GM18858 (cell line): ENCODE measurements at regions not wholly inside any gene's neighbourhood (a gene's known extent, or its start where the extent isn't known, plus 50 kb on each side); places are given as distances from the start of the nearest gene placed in this dataset.

Source experiments
- ATAC-seq: cut with Tn5 transposase; IDR thresholded peaks from one replicate; pipeline ENCODE4 v1.9.1; 2021; ENCODE audit not compliant: unreplicated experiment

- no peak for ATAC-seq
These were observed 75.0 kb downstream of the PTPDC1 start for GRCh38 chr9:94159069-94159939.

DNA sequence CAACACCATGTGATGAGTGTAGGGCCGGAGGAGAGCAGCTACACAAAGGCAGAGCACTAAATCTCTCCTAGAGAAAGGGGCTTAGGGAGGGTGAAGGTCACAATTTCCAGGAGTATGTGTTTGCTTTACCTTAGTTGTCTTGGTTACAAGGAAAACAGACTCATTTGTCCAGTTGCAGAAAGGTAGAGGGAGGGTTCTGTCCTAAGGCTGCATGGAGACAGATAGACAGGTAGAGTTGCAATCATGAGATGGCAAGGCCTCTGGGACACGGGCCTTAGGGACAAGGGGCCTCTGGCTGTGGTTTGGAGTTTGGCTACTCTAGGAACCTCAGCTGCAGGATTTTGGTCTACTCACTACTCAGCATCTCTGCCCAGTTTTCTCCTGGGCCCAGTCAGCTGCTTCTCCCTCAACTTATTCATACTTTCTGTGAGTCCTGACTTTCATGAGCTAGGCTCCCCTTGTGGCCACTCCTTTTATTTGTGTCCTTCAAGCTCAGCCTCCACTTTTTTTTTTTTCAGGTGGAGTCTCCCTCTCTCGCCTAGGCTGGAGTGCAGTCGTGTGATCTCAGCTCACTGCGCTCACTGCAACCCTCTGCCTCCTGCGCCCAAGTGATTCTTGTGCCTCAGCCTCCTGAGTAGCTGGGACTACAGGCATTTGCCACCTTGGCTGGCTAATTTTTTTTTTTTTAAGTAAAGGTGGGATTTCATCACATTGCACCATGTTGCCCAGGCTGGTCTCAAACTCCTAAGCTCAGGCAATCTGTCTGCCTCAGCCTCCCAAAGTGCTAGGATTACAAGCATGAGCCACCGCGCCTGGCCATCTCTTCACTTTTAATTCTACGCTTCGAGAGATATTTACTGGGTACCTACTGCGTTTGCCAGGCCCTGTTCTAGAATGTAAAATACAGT is 76.6 kb downstream of the PTPDC1 start:
- ATAC-seq = no peak

DNA sequence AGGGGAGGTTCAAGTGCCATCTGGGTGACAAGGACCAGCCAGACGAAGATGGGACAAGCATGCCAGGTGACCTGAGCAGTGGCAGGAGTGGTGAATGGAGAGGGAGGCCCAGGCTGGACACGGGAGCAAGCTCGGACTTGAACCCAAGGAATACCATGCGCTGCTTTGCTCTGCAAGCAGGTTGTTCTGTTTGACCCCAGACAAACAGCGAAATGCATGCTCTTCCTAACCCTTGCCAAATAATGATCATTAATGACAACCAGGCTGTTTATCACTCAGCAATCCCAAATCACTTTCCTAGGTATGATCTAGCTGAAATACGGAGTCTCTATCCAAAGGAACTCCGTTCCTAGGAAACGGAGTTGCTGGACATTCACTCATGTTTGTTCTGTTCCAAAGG is 77.4 kb downstream of the PTPDC1 start:
- ATAC-seq = no peak

DNA sequence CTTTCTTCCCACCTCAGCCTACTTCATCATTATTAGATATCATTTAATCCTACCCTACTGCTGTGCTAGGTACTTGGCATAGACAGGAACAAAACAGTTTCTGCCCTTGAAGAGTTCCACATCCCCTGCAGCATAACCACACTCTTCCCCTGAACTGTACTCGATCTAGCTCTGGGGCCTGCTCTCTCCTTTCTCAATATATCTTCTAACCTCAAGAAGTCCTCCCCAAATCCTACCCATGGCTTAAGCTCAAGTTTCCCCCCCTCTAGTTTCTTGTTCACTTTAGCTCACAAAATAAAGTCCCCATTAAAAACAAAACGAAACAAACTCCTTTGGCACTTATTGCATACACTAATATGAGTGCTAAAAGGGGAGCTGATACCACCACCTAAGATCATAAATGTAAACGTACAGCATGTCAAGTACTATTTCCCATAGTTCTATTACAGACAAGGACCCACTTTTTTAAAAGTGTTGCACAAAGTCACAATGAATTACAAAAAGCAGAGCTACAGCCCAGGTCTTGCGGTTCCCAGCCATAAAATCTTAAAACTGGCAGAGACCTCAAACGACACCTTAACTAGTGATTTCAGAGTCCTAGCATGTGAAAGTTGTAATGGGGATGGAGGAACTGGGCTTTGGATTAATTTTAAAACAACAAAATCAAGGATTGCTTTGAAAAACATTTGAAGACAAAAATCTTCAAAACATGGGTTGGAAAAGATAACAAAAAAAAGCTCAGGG is 80.7 kb downstream of the PTPDC1 start:
- ATAC-seq = no peak

DNA sequence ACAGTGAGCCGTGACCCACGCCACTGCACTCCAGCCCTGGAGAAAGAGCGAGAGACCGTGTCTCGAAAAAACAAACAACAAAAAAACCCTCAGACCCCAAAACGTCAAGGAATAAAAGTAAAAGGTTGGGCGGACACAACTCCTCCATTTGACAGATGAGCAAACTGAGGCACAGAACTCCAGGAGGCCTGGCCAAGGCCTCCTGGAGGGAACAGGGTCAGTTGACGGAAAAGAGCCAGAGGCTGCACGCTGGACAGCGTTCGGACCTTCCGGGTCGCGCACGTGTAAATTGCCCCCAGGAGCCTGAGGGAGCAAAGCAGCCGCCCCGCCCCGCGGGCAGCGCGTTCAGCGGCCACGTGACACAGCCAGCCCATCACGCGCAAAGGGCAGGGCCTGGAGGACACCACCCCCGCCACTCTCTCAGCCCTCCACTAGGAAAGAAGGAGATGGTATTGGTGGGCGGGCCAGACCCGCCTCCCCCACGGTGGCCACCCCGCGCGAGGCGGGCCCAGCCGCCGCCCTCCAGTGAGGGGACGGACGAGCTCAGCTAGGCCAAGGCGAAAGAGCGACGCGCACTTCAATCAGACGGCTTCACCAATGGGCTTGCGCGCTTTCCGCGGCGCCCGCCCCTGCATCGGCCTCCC is 81.5 kb downstream of the PTPDC1 start:
- ATAC-seq = peak; percentile 83

DNA sequence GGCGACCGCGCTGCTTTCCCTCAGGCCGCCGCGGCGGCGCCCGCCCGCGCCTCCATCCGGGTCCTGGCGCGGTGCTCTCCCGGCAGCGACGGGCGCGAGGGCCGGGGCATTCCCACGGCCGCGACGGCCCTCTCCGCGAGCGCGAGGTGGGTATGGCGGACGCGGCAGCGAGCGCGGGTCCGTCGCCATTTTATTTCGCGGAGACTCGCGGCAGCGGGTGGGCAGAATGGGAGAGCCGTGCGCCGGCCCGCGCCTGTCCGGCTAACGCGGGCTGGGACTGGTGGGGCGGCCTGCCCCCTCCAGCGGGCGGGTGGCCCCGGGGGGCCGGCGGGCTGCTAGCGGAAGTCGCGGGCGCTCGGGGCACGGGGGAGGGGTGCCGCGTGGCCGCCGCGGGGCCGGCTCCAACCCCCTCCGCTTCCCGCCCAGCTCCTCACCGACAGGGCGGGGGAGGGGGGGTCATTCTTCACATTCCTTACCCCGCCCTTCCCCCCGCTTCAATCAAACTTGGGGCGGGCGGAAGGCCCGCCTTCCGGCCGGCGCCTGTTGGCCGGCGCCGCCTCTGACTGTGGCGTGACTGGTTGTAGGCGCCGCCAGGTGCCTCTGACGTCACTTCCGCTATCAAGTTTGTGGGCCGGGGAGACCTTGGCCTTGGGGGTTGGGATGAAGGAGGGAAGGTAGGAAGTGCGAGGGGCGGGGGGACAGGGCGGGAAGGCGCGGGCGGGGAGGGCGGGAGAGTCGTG is 82.1 kb downstream of the PTPDC1 start:
- ATAC-seq = peak; percentile 37

DNA sequence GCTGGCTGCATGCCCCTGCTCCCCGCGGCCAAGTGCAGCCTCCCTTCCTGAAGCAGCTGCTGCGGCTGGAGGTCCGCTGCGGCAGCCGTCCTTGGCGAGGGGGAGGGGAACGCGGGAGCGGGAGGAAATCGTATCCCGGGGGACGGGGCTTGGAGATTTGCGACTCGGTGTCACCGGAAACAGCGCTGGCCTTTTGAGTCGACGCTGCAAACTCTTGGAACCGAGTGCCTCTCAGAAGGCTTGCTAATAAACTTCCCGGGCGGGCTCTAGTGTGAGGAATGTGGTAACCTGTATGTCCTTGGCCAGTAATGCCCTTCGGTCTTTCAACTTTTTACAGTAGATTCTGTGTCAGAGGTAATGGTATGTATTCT is 82.7 kb downstream of the PTPDC1 start:
- no peak for ATAC-seq

DNA sequence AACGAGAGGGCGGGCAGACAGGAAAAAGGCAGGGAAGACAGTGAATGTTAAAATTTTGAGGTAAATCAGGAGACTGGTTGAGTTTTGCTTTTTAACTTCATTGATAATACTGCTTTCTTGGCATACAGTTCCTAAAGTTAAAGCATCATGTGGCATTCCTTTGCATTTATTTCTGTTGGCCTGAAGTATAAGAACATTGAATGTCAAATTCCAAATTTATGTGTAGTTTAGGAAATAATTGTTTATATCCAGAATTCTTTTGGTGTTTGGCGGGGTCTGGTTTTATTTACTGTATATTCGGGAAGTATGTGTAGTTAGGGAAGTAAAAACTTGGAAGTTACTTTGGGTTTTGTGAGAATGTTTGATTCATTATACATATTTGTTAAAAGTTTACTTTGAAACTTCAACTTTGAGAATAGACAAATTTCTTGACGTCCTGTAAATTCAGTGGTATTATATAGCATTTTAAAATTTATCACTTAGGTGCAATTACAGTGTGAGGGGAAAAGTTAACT is 83.2 kb downstream of the PTPDC1 start:
- no peak for ATAC-seq

DNA sequence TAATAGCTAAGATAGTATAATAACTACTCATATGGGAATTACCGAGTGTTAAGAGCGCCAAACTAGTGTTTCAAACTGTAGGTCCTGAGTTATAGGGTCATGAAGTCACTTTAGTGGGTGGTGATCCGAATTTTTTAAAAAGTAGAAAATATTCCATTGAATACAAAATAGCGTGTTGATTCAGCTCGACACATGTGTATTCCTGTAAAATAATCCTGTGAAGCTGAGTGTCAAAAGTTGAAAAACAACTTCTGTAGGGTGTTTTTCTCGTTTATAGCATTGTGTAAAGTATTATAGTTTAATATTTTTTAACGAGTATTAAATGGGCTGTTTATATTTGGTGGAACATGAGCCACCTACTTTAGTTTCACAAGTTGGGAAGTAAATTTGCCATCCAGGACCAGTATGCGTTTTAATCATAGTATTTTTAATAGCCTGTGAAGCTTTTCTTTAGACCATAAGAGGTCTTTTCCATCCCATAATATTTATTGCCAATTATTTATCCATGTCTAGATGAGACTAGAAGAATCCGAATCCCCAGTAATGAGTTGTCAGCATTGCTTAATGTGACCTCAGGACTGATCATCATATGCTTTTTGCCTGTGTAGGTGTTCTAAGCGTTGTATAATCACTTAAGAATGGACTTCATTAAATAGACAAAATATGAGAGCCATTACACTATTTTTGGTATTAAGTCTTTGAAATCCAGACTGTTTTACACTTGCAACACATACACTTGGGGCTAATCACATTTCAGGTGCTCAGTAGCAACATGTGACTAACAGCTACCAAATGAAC is 84.1 kb downstream of the PTPDC1 start:
- ATAC-seq = no peak

GRCh38 chr9:94169968-94170367 is 85.7 kb downstream of the PTPDC1 start:
- no peak for ATAC-seq

DNA sequence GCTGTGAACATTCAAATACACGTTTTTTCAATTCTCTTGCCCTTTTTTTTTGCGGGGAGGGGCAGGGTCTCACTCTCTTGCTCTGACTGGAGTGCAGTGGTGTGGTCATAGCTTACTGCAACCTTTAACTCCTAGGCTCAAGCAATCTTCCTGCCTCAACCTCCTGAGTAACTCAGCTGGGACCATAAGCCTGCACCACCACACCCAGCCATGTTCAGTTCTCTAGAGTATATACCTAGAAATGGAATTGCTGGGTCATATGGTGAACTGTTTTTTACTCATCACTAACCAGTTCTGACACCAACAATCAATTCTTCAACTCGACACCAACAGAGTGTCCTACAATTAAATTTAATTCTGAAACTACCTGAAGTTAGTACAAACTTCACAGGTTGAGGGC is 85.5 kb upstream of the ZNF169 start:
- ATAC-seq = peak; percentile 38

GRCh38 chr9:94174164-94174563 is 84.9 kb upstream of the ZNF169 start:
- ATAC-seq = no peak

DNA sequence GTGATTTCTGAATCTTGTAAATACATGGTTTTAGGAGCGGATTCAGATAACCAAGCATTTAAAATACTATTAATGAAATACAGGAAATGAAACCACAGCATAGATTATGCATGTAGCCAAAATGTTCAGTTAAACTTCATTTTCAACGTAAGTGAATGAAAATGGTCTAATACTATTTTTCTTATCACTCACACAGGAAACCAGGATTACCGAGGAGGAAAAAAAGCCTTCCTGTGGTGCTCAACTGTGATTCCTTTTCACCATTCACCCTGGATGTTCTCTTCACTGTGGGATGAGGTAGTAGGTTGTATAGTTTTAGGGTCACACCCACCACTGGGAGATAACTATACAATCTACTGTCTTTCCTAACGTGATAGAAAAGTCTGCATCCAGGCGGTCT is 83.4 kb upstream of the ZNF169 start:
- no peak for ATAC-seq

DNA sequence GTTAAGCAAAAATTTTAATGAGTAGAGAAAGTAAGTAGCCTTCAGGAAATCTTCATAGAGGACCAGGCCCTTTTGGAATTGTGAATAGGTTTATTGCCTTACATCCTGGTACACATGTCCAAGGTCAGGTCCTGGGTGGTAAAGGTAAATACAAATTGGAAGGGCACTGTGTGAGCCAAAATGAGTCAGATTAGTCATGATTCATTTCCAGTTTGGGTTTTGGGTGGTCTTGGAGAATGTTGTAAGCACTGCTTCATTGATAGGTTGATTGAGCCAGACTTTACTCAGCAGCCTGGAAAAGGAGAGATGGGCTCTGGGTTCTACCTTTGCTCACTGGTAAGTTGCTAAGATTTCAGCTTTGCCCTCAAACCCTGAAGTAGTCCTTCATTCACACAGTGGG is 82.5 kb upstream of the ZNF169 start:
- no peak for ATAC-seq

GRCh38 chr9:94178927-94179326 is 80.2 kb upstream of the ZNF169 start:
- ATAC-seq = peak; percentile 61

- no peak for ATAC-seq
These were observed 77.5 kb upstream of the ZNF169 start for GRCh38 chr9:94181408-94182181.

GRCh38 chr9:94182532-94182931 is 76.6 kb upstream of the ZNF169 start:
- ATAC-seq = no peak

- no peak for ATAC-seq
These were observed 75.7 kb upstream of the ZNF169 start for GRCh38 chr9:94183240-94183999.
